GM21576 (cell line): ENCODE measurements at regions not wholly inside any gene's neighbourhood (a gene's known extent, or its start where the extent isn't known, plus 50 kb on each side); places are given as distances from the start of the nearest gene placed in this dataset.
A peak's percentile ranks its signal among the peaks of the same experiment; 100 is the strongest.
"Not testable (repeated sequence)": the region's sequence is repeated elsewhere in the genome, so short reads cannot be mapped to it uniquely, and the experiment has no call there.

ENCODE experiments used
- ATAC-seq: cut with Tn5 transposase; IDR thresholded peaks from one replicate; pipeline ENCODE4 v1.9.1; 2021; ENCODE audit warnings: mild to moderate bottlenecking, moderate library complexity; ENCODE audit not compliant: unreplicated experiment

- ATAC-seq: no peak
Observed at GRCh38 chr3:22856811-22857210, 346.3 kb upstream of the UBE2E2 start.

GRCh38 chr3:22858486-22858885 is 344.6 kb upstream of the UBE2E2 start:
- ATAC-seq: no peak

- no peak for ATAC-seq
Observed at GRCh38 chr3:22859618-22860017, 343.5 kb upstream of the UBE2E2 start.

- ATAC-seq: no peak
Observed at GRCh38 chr3:22861426-22861825, 341.7 kb upstream of the UBE2E2 start.

- ATAC-seq: no peak
Observed at GRCh38 chr3:22862111-22862510, 341.0 kb upstream of the UBE2E2 start.

GRCh38 chr3:22882834-22883233 is 320.3 kb upstream of the UBE2E2 start:
- ATAC-seq: not testable (repeated sequence)

GRCh38 chr3:22885039-22885438 is 318.1 kb upstream of the UBE2E2 start:
- no peak for ATAC-seq

GRCh38 chr3:22885574-22886341 is 317.4 kb upstream of the UBE2E2 start:
- no peak for ATAC-seq

- ATAC-seq: no peak
Observed at GRCh38 chr3:22886439-22887068, 316.6 kb upstream of the UBE2E2 start.

GRCh38 chr3:22887664-22888291 is 315.3 kb upstream of the UBE2E2 start:
- ATAC-seq: peak; percentile 52

- no peak for ATAC-seq
Observed at GRCh38 chr3:22893101-22893500, 310.0 kb upstream of the UBE2E2 start.

- ATAC-seq: no peak
Observed at GRCh38 chr3:22893644-22894325, 309.3 kb upstream of the UBE2E2 start.

GRCh38 chr3:22894865-22895264 is 308.3 kb upstream of the UBE2E2 start:
- ATAC-seq: no peak

GRCh38 chr3:22895671-22896070 is 307.5 kb upstream of the UBE2E2 start:
- no peak for ATAC-seq

- no peak for ATAC-seq
Observed at GRCh38 chr3:22898558-22898957, 304.6 kb upstream of the UBE2E2 start.

GRCh38 chr3:22899441-22899840 is 303.7 kb upstream of the UBE2E2 start:
- ATAC-seq: no peak

- no peak for ATAC-seq
Observed at GRCh38 chr3:22900296-22900695, 302.8 kb upstream of the UBE2E2 start.

GRCh38 chr3:22901684-22902083 is 301.4 kb upstream of the UBE2E2 start:
- no peak for ATAC-seq

- ATAC-seq: no peak
Observed at GRCh38 chr3:22907161-22907780, 295.9 kb upstream of the UBE2E2 start.

GRCh38 chr3:22907796-22908195 is 295.3 kb upstream of the UBE2E2 start:
- no peak for ATAC-seq

- no peak for ATAC-seq
Observed at GRCh38 chr3:22908989-22909507, 294.1 kb upstream of the UBE2E2 start.
